NCI-H1694 treated with DMSO at 0.1 percent for 48 hours (cell line): ENCODE measurements at regions not wholly inside any gene's neighbourhood (a gene's known extent, or its start where the extent isn't known, plus 50 kb on each side); places are given as distances from the start of the nearest gene placed in this dataset.

Experiments used
- DNase-seq: peaks from one replicate; lab custom pipeline; 2025; lab: John Stamatoyannopoulos, UW

- DNase-seq: no peak
These were observed 116.2 kb downstream of the FOXD2 start for GRCh38 chr1:47554082-47554481.

- no peak for DNase-seq
These were observed 117.1 kb downstream of the FOXD2 start for GRCh38 chr1:47554901-47555300.

- no peak for DNase-seq
These were observed 117.5 kb downstream of the FOXD2 start for GRCh38 chr1:47555306-47555705.

GRCh38 chr1:47555841-47556560, 118.2 kb downstream of the FOXD2 start:
- DNase-seq: no peak

- DNase-seq: no peak
These were observed 119.2 kb downstream of the FOXD2 start for GRCh38 chr1:47557066-47557465.

- DNase-seq: no peak
These were observed 121.1 kb downstream of the FOXD2 start for GRCh38 chr1:47558601-47559593.

- no peak for DNase-seq
These were observed 122.3 kb downstream of the FOXD2 start for GRCh38 chr1:47559944-47560695.

- no peak for DNase-seq
These were observed 123.7 kb downstream of the FOXD2 start for GRCh38 chr1:47561523-47562007.

GRCh38 chr1:47562147-47562546, 124.3 kb downstream of the FOXD2 start:
- DNase-seq: no peak

- no peak for DNase-seq
These were observed 125.0 kb downstream of the FOXD2 start for GRCh38 chr1:47562799-47563198.

GRCh38 chr1:47563201-47563600, 125.4 kb downstream of the FOXD2 start:
- no peak for DNase-seq

GRCh38 chr1:47564570-47564969, 126.7 kb downstream of the FOXD2 start:
- no peak for DNase-seq

GRCh38 chr1:47565092-47565491, 127.2 kb downstream of the FOXD2 start:
- no peak for DNase-seq

GRCh38 chr1:47565676-47566075, 127.8 kb downstream of the FOXD2 start:
- no peak for DNase-seq

- no peak for DNase-seq
These were observed 130.9 kb downstream of the FOXD2 start for GRCh38 chr1:47568763-47569162.

- no peak for DNase-seq
These were observed 131.4 kb downstream of the FOXD2 start for GRCh38 chr1:47569261-47569660.

GRCh38 chr1:47569681-47570470, 132.0 kb downstream of the FOXD2 start:
- DNase-seq: no peak

- DNase-seq: no peak
These were observed 133.3 kb downstream of the FOXD2 start for GRCh38 chr1:47571161-47571560.

- DNase-seq: no peak
These were observed 134.1 kb downstream of the FOXD2 start for GRCh38 chr1:47571952-47572351.

- no peak for DNase-seq
These were observed 135.0 kb downstream of the FOXD2 start for GRCh38 chr1:47572731-47573430.
